Muscle of leg (tissue), 3 donors: ENCODE measurements at regions not wholly inside any gene's neighbourhood (a gene's known extent, or its start where the extent isn't known, plus 50 kb on each side); places are given as distances from the start of the nearest gene placed in this dataset.

Source experiments
- DNase-seq: peaks from one replicate; pipeline ENCODE4 v3.0.0; 2013
- H3K27ac ChIP-seq: one replicate; pipeline ENCODE4 v1.5.1; 2013; ENCODE audit warnings: mild to moderate bottlenecking, low read length, control low read depth
- H3K27me3 ChIP-seq: one replicate; pipeline ENCODE4 v1.6.1; 2013; ENCODE audit warnings: low read length; ENCODE audit not compliant: control insufficient read depth, insufficient read depth
- H3K36me3 ChIP-seq: one replicate; pipeline ENCODE4 v1.6.1; 2013; ENCODE audit warnings: low read length; ENCODE audit not compliant: control insufficient read depth, insufficient read depth
- H3K4me1 ChIP-seq: one replicate; pipeline ENCODE4 v1.6.1; 2013; ENCODE audit warnings: low read length; ENCODE audit not compliant: control insufficient read depth, insufficient read depth
- H3K4me3 ChIP-seq: one replicate; pipeline ENCODE4 v1.5.1; 2013; ENCODE audit warnings: low read length, control low read depth
- H3K9me3 ChIP-seq: replicated peaks from 2 replicates; pipeline ENCODE4 v1.6.1; 2013; ENCODE audit warnings: low read depth, low read length; ENCODE audit not compliant: control insufficient read depth
- WGBS: methylation state at CpG from one replicate; pipeline ENCODE4 v1.1.5; 2013; ENCODE audit warnings: missing lambda C conversion rate; ENCODE audit not compliant: insufficient coverage; 5-methylcytosine and 5-hydroxymethylcytosine counted together

DNA sequence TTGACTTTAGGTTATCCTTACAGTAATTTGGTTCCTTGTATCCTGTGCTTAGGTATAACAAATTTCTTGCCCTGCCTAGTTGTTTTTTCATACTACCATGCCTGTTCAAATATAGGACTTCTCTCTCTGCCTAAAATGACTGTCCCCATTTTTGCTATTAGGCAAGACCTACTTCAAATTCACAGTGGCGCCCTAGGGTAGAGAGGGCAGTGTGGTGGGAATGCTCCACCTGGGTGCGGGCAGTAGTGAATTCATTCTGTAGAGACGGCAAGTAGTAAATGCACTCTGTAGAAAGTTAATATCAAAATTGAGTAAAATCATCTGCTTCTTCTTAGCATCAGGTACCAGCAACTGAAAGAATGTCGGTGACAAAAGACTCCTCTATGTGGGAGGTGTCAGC, 120.4 kb upstream of the RHOBTB1 start:
- WGBS: no CpG with 5 or more reads among the region's 4 CpGs
- peaks cover 2% of the 10 kb centered on the region for H3K27me3 ChIP-seq
- H3K4me1 ChIP-seq: peaks cover 5% of the 10 kb centered on the region

GRCh38 chr10:61063901-61064300, 119.9 kb upstream of the RHOBTB1 start:
- Histone ChIP-seq H3K4me1 (peaks cover 5% of the 10 kb centered on the region), H3K27ac (no peak overlapping the region), H3K4me3 (no peak overlapping the region), H3K9me3 (no peaks in the 10 kb centered on the region), H3K36me3 (no peaks in the 10 kb centered on the region), H3K27me3 (peaks cover 2% of the 10 kb centered on the region)
- 33% methylated on average over 1 of the region's 1 CpG for WGBS
- peak; percentile 59 for DNase-seq

More for the DNA sequence above, 120.4 kb upstream of the RHOBTB1 start:
- no peaks in the 10 kb centered on the region for H3K36me3 ChIP-seq
- no peak overlapping the region for H3K27ac ChIP-seq
- H3K9me3 ChIP-seq: no peaks in the 10 kb centered on the region
- H3K4me3 ChIP-seq: no peak overlapping the region
- DNase-seq: no peak

DNA sequence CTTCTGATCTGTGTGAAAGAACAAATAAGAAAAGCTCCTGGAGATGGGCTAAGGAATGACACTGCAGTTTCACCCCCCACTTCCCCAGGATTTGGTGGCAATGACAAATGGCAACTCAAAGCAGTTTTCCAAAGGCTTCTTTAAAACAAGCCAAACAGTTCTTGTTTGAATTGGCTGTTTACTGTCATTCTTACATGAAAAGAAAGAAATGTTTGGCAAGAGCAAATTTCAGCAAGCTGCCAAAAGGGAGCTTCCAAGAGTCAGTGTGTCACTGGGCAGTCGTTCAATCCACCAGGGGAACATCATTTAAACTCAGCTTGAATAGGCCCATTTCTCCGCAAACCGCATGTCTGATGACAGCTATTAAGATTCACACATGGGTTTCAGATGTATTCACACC, 119.0 kb upstream of the RHOBTB1 start:
- Histone ChIP-seq H3K27ac (no peak overlapping the region), H3K27me3 (peaks cover 2% of the 10 kb centered on the region), H3K4me3 (no peak overlapping the region), H3K9me3 (no peaks in the 10 kb centered on the region), H3K4me1 (peaks cover 5% of the 10 kb centered on the region), H3K36me3 (no peaks in the 10 kb centered on the region)
- 13% methylated on average over 1 of the region's 3 CpGs for WGBS
- DNase-seq: peak; percentile 89

DNA sequence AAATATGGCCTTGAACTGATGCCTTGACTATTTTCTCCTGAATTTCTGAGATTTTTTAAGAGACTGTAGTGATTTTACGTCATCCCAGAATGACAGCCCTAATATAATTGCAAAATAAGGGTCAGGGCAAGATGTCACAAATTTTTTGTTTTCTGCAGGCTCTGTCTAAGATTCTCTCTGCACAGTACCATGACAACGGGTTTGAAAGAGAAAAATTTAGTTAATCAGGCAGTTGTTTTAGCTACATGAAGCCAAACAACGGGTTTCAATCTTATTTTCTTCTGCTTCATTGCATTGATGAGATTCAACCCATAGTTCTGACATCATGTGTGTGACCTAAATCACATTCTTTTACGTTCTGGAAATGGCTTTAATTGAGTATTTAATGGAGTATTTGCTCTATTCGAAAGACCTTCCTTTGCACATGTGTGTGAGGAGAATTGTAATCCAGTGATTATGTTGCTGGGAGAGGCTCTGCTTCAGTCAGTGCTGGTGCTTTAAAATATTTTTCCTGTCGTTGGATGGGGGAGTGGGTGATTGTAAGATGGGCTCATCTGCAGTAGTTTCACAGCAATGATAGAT, 118.0 kb upstream of the RHOBTB1 start:
- no peaks in the 10 kb centered on the region for H3K9me3 ChIP-seq
- no peak for DNase-seq
- H3K4me1 ChIP-seq: peaks cover 5% of the 10 kb centered on the region
- no peaks in the 10 kb centered on the region for H3K27me3 ChIP-seq
- H3K36me3 ChIP-seq: no peaks in the 10 kb centered on the region
- no peak overlapping the region for H3K4me3 ChIP-seq
- no peak overlapping the region for H3K27ac ChIP-seq
- no CpG with 5 or more reads among the region's 6 CpGs for WGBS

- Histone ChIP-seq H3K27me3 (no peaks in the 10 kb centered on the region), H3K4me3 (no peak overlapping the region), H3K4me1 (peaks cover 5% of the 10 kb centered on the region), H3K9me3 (no peaks in the 10 kb centered on the region), H3K27ac (no peak overlapping the region), H3K36me3 (no peaks in the 10 kb centered on the region)
- DNase-seq: no peak
- WGBS: no CpG with 5 or more reads among the region's 5 CpGs
Observed at GRCh38 chr10:61059636-61060035, 115.7 kb upstream of the RHOBTB1 start.

GRCh38 chr10:61052469-61053205, 108.7 kb upstream of the RHOBTB1 start:
- no peak overlapping the region for H3K4me3 ChIP-seq
- H3K27ac ChIP-seq: no peak overlapping the region
- DNase-seq: no peak
- H3K9me3 ChIP-seq: no peaks in the 10 kb centered on the region
- no peaks in the 10 kb centered on the region for H3K27me3 ChIP-seq
- no CpG with 5 or more reads among the region's 2 CpGs for WGBS
- H3K4me1 ChIP-seq: no peaks in the 10 kb centered on the region
- H3K36me3 ChIP-seq: no peaks in the 10 kb centered on the region

DNA sequence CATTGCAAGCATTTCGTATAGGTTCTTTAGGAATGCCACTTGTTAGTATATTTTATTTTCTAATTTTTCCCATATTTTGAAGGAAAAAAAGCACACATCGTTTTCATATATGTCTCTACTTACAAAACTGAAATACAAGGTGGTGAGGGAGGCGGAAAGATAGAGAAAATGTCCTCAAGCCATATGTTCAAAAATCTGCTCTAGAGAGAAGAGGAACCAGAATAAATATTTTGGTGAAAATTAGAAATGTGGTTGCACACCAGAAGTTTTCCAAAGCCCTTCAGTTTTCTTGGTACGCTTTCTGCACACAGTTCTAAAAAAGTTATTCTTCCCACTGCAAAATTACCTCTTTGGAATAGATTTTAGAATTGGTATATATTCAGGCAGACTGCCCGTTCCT, 107.4 kb upstream of the RHOBTB1 start:
- DNase-seq: no peak
- Histone ChIP-seq H3K36me3 (no peaks in the 10 kb centered on the region), H3K4me1 (peaks cover 4% of the 10 kb centered on the region), H3K4me3 (no peak overlapping the region), H3K27ac (no peak overlapping the region), H3K27me3 (no peaks in the 10 kb centered on the region), H3K9me3 (no peaks in the 10 kb centered on the region)
- WGBS: no CpG with 5 or more reads among the region's 5 CpGs

DNA sequence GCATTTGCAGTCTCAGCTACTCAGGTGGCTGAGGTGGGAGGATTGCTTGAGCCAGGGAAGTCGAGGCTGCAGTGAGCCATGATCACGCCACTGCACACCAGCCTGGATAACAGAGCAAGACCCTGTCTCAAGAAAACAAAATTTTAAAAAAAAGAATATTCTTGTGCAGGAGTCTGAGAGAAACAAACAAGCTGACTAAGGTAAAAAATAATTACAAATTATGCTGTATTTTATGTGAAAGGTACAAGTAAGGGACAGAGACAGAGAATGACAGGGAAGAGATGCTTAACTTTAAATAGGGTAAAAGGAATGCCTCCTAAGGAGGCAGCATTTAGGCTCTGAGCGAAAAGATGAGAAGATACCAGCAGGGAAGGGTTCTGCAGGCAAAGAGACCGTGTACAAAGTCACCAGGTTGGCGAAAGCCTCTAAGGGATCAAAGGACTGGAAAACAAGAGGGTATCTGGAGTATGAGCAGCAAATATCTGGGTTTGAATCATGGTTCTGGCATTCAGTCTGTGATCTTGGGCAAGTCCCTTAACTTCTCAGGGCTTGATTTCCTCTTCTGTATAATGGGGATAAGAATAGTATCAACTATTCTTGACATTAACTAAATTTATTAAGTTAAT, 106.2 kb upstream of the RHOBTB1 start:
- H3K4me1 ChIP-seq: peaks cover 4% of the 10 kb centered on the region
- DNase-seq: no peak
- 96% methylated on average over 3 of the region's 5 CpGs for WGBS
- no peaks in the 10 kb centered on the region for H3K27me3 ChIP-seq
- H3K9me3 ChIP-seq: no peaks in the 10 kb centered on the region
- no peak overlapping the region for H3K4me3 ChIP-seq
- no peaks in the 10 kb centered on the region for H3K36me3 ChIP-seq
- no peak overlapping the region for H3K27ac ChIP-seq

DNA sequence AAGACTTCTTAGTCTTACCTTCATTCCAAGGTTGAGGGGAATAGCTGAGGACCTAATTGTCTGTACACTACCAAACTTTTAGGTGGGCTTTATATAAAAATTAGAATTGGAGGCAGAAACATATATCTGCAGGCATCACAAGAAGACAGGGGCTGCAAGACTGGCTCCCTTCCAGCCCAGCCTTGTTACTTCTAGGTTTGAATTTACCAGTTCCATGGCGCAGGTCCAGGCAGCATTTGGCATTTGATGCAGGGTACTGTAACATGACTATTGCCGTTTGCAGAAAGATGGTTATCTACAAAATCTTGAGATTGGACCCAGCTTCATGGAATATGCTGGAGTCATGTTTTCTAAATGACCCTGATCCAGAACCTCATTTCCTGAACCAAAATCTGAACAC, 105.4 kb upstream of the RHOBTB1 start:
- Histone ChIP-seq H3K36me3 (no peaks in the 10 kb centered on the region), H3K27me3 (no peaks in the 10 kb centered on the region)
- no peak for DNase-seq

GRCh38 chr10:61047788-61048560, 104.0 kb upstream of the RHOBTB1 start:
- peaks cover 4% of the 10 kb centered on the region for H3K4me1 ChIP-seq
- H3K27me3 ChIP-seq: no peaks in the 10 kb centered on the region
- DNase-seq: no peak
- no peaks in the 10 kb centered on the region for H3K9me3 ChIP-seq
- no peak overlapping the region for H3K4me3 ChIP-seq
- no peaks in the 10 kb centered on the region for H3K36me3 ChIP-seq
- no peak overlapping the region for H3K27ac ChIP-seq
- 88% methylated on average over 3 of the region's 8 CpGs for WGBS

More for the DNA sequence above, 105.4 kb upstream of the RHOBTB1 start:
- WGBS: 75% methylated on average over 2 of the region's 2 CpGs
- Histone ChIP-seq H3K4me3 (no peak overlapping the region), H3K4me1 (peaks cover 4% of the 10 kb centered on the region), H3K27ac (no peak overlapping the region), H3K9me3 (no peaks in the 10 kb centered on the region)
